ENCODE measurements at regions not wholly inside any gene's neighbourhood (a gene's known extent, or its start where the extent isn't known, plus 50 kb on each side); places are given as distances from the start of the nearest gene placed in this dataset.

DNA sequence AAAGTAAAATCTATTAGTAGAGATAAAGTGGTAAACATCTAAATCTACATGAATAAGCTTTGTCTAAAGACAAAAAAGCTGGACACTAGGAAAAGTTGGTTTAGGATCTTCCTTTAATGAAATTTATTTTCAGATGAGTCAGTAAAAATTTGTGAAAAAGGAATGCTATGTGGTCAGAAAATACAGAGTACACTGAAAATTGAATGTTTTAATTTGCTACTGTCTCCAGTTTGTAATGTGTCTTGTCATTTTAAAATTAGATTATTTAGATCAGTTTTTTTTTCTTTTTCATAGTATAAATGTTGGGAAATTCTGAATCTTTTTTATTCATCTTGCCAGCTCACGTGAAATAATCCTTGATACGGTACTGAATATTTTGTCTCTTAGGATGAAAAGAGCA lies 56.9 kb downstream of the SLITRK6 start:
- TF ChIP-seq, protein P1, sequence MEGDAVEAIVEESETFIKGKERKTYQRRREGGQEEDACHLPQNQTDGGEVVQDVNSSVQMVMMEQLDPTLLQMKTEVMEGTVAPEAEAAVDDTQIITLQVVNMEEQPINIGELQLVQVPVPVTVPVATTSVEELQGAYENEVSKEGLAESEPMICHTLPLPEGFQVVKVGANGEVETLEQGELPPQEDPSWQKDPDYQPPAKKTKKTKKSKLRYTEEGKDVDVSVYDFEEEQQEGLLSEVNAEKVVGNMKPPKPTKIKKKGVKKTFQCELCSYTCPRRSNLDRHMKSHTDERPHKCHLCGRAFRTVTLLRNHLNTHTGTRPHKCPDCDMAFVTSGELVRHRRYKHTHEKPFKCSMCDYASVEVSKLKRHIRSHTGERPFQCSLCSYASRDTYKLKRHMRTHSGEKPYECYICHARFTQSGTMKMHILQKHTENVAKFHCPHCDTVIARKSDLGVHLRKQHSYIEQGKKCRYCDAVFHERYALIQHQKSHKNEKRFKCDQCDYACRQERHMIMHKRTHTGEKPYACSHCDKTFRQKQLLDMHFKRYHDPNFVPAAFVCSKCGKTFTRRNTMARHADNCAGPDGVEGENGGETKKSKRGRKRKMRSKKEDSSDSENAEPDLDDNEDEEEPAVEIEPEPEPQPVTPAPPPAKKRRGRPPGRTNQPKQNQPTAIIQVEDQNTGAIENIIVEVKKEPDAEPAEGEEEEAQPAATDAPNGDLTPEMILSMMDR (IDR thresholded peaks at IDR 0.05; ENCODE audit: insufficient read depth in 1 of 2, low read depth in 1 of 2, low read length in 1 of 2, severe bottlenecking in 1 of 2, unreplicated experiment in 1 of 2): no peak
- peaks cover 6% of the 10 kb centered on the region for H3K4me1 Mint-ChIP-seq (ENCODE audit: low read depth, unreplicated experiment)
- H3K27ac Mint-ChIP-seq (ENCODE audit: unreplicated experiment): no peak overlapping the region

DNA sequence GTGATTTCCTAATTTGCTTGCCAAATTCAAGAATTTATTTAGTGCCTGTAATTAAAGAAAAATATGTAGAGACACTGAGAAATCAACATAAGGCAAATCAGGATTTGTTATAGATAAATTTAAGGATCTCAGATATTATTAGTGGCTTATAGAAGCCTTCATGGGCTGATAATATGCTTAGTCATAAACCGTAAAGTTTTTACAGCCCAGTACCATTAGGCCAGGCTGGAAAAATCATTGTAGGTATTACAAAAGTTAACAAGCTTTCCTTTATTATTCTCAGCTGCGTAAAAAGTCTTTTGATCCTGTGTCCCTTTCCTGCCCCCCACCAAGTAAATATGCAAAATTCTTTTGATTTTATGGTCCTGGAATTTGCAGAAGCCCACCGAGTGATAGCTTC lies 58.2 kb downstream of the SLITRK6 start:
- Histone ChIP-seq H3K4me1 (peaks cover 5% of the 10 kb centered on the region; the same call in 1 of the 2 replicates), H3K36me3 (ENCODE audit: control insufficient read depth, insufficient read depth, low read length) (no peaks in the 10 kb centered on the region), H3K4me3 (ENCODE audit: low read depth, low read length) (no peak overlapping the region), H3K9me3 (no peaks in the 10 kb centered on the region), H3K27me3 (replicated peaks; ENCODE audit: control insufficient read depth, insufficient read depth, low read length) (no peaks in the 10 kb centered on the region)
- CTCF ChIA-PET: no interaction called here
- DNase-seq: no peak
- Mint-ChIP-seq H3K27me3 (ENCODE audit: insufficient read depth, unreplicated experiment) (no peaks in the 10 kb centered on the region), H3K9me3 (ENCODE audit: unreplicated experiment) (no peaks in the 10 kb centered on the region), H3K4me3 (ENCODE audit: unreplicated experiment) (no peak overlapping the region), H3K27ac (ENCODE audit: unreplicated experiment) (no peak overlapping the region), H3K36me3 (ENCODE audit: insufficient read depth, unreplicated experiment) (no peaks in the 10 kb centered on the region), H3K4me1 (ENCODE audit: low read depth, unreplicated experiment) (peaks cover 6% of the 10 kb centered on the region)
- no TSS peak for BruUV-seq (replicated peaks)
- TF ChIP-seq, protein P1 (IDR thresholded peaks at IDR 0.05; ENCODE audit: insufficient read depth in 1 of 2, low read depth in 1 of 2, low read length in 1 of 2, severe bottlenecking in 1 of 2, unreplicated experiment in 1 of 2): no peak
- intact Hi-C loops (cut with micrococcal nuclease; ENCODE audit: unreplicated experiment): loop anchor here (10.0 kb wide), 1 partner anchor 194 kb away; no protein-coding TSS in a partner anchor
- POLR2A ChIA-PET: no interaction called here

More for the DNA sequence above, 56.9 kb downstream of the SLITRK6 start:
- Histone ChIP-seq H3K4me3 (ENCODE audit: low read depth, low read length) (no peak overlapping the region), H3K36me3 (ENCODE audit: control insufficient read depth, insufficient read depth, low read length) (no peaks in the 10 kb centered on the region), H3K9me3 (no peaks in the 10 kb centered on the region), H3K27me3 (replicated peaks; ENCODE audit: control insufficient read depth, insufficient read depth, low read length) (no peaks in the 10 kb centered on the region), H3K4me1 (peaks cover 5% of the 10 kb centered on the region; the same call in 1 of the 2 replicates)
- DNase-seq: no peak
- H3K9me3 Mint-ChIP-seq (ENCODE audit: unreplicated experiment): no peaks in the 10 kb centered on the region
- no peaks in the 10 kb centered on the region for H3K36me3 Mint-ChIP-seq (ENCODE audit: insufficient read depth, unreplicated experiment)
- BruUV-seq (replicated peaks): no TSS peak
- no peak overlapping the region for H3K4me3 Mint-ChIP-seq (ENCODE audit: unreplicated experiment)
- H3K27me3 Mint-ChIP-seq (ENCODE audit: insufficient read depth, unreplicated experiment): no peaks in the 10 kb centered on the region
- intact Hi-C loops (cut with micrococcal nuclease; ENCODE audit: unreplicated experiment): loop anchor here (10.0 kb wide), 1 partner anchor 192 kb away; no protein-coding TSS in a partner anchor
- POLR2A ChIA-PET: no interaction called here
- CTCF ChIA-PET: no interaction called here

DNA sequence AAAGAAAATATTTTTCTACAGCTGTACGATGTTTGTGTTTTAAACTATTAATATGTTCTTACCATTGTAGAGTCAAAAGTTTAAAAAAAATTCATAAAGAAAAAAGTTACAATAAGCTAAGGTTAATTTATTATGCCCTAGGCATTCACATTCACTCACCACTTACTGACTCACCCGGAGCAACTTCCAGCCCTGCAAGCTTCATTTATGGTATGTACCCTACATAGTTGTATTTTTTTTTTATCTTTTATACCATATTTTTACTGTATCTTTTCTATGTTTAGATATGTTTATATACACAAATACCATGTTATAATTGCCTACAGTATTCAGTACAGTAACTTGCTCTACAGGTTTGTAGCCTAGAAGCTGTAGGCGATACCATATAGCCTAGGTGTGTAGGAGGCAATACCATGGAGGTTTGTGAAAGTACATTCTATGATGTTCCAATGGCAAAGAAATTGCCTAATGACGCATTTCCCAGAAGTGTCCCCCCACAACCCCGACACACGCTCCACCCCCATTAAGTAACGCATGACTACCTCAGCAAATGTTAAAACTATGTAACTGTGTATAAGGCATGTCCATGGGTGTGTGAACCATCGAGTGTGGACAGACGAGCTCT lies 60.4 kb downstream of the SLITRK6 start:
- TF ChIP-seq, protein P1 (IDR thresholded peaks at IDR 0.05; ENCODE audit: insufficient read depth in 1 of 2, low read depth in 1 of 2, low read length in 1 of 2, severe bottlenecking in 1 of 2, unreplicated experiment in 1 of 2): no peak

More for the DNA sequence above, 60.4 kb downstream of the SLITRK6 start:
- no peak for DNase-seq
- Mint-ChIP-seq H3K4me1 (ENCODE audit: low read depth, unreplicated experiment) (peaks cover 6% of the 10 kb centered on the region), H3K27me3 (ENCODE audit: insufficient read depth, unreplicated experiment) (no peaks in the 10 kb centered on the region), H3K27ac (ENCODE audit: unreplicated experiment) (no peak overlapping the region), H3K4me3 (ENCODE audit: unreplicated experiment) (no peak overlapping the region), H3K9me3 (ENCODE audit: unreplicated experiment) (no peaks in the 10 kb centered on the region), H3K36me3 (ENCODE audit: insufficient read depth, unreplicated experiment) (no peaks in the 10 kb centered on the region)
- ChIA-PET CTCF (no interaction called here), POLR2A (no interaction called here)
- H3K36me3 ChIP-seq (ENCODE audit: control insufficient read depth, insufficient read depth, low read length): no peaks in the 10 kb centered on the region
- intact Hi-C loops (cut with micrococcal nuclease; ENCODE audit: unreplicated experiment): no loop called here
- peaks cover 5% of the 10 kb centered on the region; the same call in 1 of the 2 replicates for H3K4me1 ChIP-seq
- H3K27me3 ChIP-seq (replicated peaks; ENCODE audit: control insufficient read depth, insufficient read depth, low read length): no peaks in the 10 kb centered on the region
- no peak overlapping the region for H3K4me3 ChIP-seq (ENCODE audit: low read depth, low read length)
- H3K9me3 ChIP-seq: no peaks in the 10 kb centered on the region
- no TSS peak for BruUV-seq (replicated peaks)

All from Caco-2 (cell line).